ENCODE measurements at regions not wholly inside any gene's neighbourhood (a gene's known extent, or its start where the extent isn't known, plus 50 kb on each side); places are given as distances from the start of the nearest gene placed in this dataset.

GRCh38 chr9:19732441-19732951 lies 56.3 kb downstream of the SLC24A2 start:
- DNase-seq = no peak

- DNase-seq = no peak
These were observed 60.7 kb downstream of the SLC24A2 start for GRCh38 chr9:19728101-19728500.

GRCh38 chr9:19725970-19726369 lies 62.9 kb downstream of the SLC24A2 start:
- DNase-seq = no peak

- DNase-seq = peak; percentile 16
These were observed 68.5 kb downstream of the SLC24A2 start for GRCh38 chr9:19720377-19720776.

GRCh38 chr9:19703702-19704101 lies 85.1 kb downstream of the SLC24A2 start:
- DNase-seq = no peak

GRCh38 chr9:19701991-19702390 lies 86.8 kb downstream of the SLC24A2 start:
- no peak for DNase-seq

- DNase-seq = no peak
These were observed 87.6 kb downstream of the SLC24A2 start for GRCh38 chr9:19701274-19701673.

GRCh38 chr9:19700699-19701098 lies 88.1 kb downstream of the SLC24A2 start:
- no peak for DNase-seq

GRCh38 chr9:19699756-19700155 lies 89.1 kb downstream of the SLC24A2 start:
- DNase-seq = peak; percentile 8

- no peak for DNase-seq
These were observed 89.9 kb downstream of the SLC24A2 start for GRCh38 chr9:19698960-19699359.

GRCh38 chr9:19694601-19695000 lies 94.2 kb downstream of the SLC24A2 start:
- no peak for DNase-seq

- DNase-seq = peak; percentile 9
These were observed 98.7 kb downstream of the SLC24A2 start for GRCh38 chr9:19690128-19690527.

GRCh38 chr9:19689328-19690101 lies 99.3 kb downstream of the SLC24A2 start:
- no peak for DNase-seq

GRCh38 chr9:19683715-19684114 lies 105.1 kb downstream of the SLC24A2 start:
- no peak for DNase-seq

GRCh38 chr9:19682397-19682796 lies 106.4 kb downstream of the SLC24A2 start:
- no peak for DNase-seq

GRCh38 chr9:19681846-19682245 lies 107.0 kb downstream of the SLC24A2 start:
- DNase-seq = no peak

GRCh38 chr9:19677924-19678323 lies 110.9 kb downstream of the SLC24A2 start:
- no peak for DNase-seq

- no peak for DNase-seq
These were observed 113.3 kb downstream of the SLC24A2 start for GRCh38 chr9:19675492-19675891.

GRCh38 chr9:19666575-19666974 lies 122.3 kb downstream of the SLC24A2 start:
- no peak for DNase-seq

GRCh38 chr9:19665146-19665863 lies 123.5 kb downstream of the SLC24A2 start:
- DNase-seq = no peak

GRCh38 chr9:19663570-19663969 lies 125.3 kb downstream of the SLC24A2 start:
- DNase-seq = no peak

GRCh38 chr9:19662213-19662612 lies 126.6 kb downstream of the SLC24A2 start:
- DNase-seq = no peak

- peak; percentile 83 for DNase-seq
These were observed 128.8 kb downstream of the SLC24A2 start for GRCh38 chr9:19660019-19660418.

- DNase-seq = no peak
These were observed 132.1 kb downstream of the SLC24A2 start for GRCh38 chr9:19656704-19657103.
